Bronchial epithelial cell (primary cell): ENCODE measurements at regions not wholly inside any gene's neighbourhood (a gene's known extent, or its start where the extent isn't known, plus 50 kb on each side); places are given as distances from the start of the nearest gene placed in this dataset.
"Not testable (repeated sequence)": the region's sequence is repeated elsewhere in the genome, so short reads cannot be mapped to it uniquely, and the experiment has no call there.

Experiments
- DNase-seq: peaks from one replicate; pipeline ENCODE4 v3.0.0-alpha.2; 2010; ENCODE audit warnings: low read depth
- FAIRE-seq: peaks from 2 replicates; lab custom pipeline; 2011; peaks lifted over from hg19 to GRCh38; lab: Jason Lieb, UNC
- H3K27me3 ChIP-seq: 2 replicates; pipeline ENCODE4 v1.5.1; 2011; ENCODE audit warnings: low read length; ENCODE audit not compliant: control insufficient read depth, insufficient read depth
- H3K36me3 ChIP-seq: 2 replicates; pipeline ENCODE4 v1.5.1; 2011; ENCODE audit warnings: low read length; ENCODE audit not compliant: control insufficient read depth, insufficient read depth
- H3K4me3 ChIP-seq: 2 replicates; pipeline ENCODE4 v1.5.1; 2011; ENCODE audit warnings: mild to moderate bottlenecking, low read depth, low read length, control low read depth
- TF ChIP-seq, protein P1 (sequence below): IDR thresholded peaks from 2 replicates; pipeline ENCODE4 v1.5.1; 2011; ENCODE audit warnings: mild to moderate bottlenecking, moderate library complexity, low read length, control low read depth, inconsistent platforms; ENCODE audit not compliant: insufficient read depth, severe bottlenecking

DNA sequence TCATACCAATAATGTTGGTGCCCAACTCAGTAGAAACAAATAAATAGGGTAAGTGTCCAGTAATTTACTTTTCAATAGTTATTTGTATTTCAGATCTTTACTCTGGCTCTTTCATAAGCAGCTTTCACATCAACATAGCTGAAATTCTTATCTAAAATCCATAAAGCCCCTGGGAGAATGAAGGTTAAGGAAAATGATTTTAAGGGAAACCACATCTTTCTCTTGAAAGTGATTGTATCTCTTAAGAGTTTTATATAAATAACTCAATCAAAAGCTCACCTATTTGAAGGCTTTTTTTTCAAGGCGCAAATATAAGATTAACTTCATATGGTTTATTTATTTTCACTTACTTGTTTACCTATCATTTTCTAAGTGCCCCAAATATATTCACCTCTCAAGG, 324.4 kb downstream of the HGF start:
- TF ChIP-seq, protein P1, sequence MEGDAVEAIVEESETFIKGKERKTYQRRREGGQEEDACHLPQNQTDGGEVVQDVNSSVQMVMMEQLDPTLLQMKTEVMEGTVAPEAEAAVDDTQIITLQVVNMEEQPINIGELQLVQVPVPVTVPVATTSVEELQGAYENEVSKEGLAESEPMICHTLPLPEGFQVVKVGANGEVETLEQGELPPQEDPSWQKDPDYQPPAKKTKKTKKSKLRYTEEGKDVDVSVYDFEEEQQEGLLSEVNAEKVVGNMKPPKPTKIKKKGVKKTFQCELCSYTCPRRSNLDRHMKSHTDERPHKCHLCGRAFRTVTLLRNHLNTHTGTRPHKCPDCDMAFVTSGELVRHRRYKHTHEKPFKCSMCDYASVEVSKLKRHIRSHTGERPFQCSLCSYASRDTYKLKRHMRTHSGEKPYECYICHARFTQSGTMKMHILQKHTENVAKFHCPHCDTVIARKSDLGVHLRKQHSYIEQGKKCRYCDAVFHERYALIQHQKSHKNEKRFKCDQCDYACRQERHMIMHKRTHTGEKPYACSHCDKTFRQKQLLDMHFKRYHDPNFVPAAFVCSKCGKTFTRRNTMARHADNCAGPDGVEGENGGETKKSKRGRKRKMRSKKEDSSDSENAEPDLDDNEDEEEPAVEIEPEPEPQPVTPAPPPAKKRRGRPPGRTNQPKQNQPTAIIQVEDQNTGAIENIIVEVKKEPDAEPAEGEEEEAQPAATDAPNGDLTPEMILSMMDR: no peak
- Histone ChIP-seq H3K36me3 (no peaks in the 10 kb centered on the region), H3K27me3 (no peaks in the 10 kb centered on the region), H3K4me3 (no peak overlapping the region)
- FAIRE-seq: no peak
- no peak for DNase-seq

GRCh38 chr7:81441750-81442149, 328.1 kb downstream of the HGF start:
- TF ChIP-seq, protein P1: no peak
- H3K36me3 ChIP-seq: no peaks in the 10 kb centered on the region
- no peak for DNase-seq
- H3K4me3 ChIP-seq: no peak overlapping the region
- H3K27me3 ChIP-seq: no peaks in the 10 kb centered on the region
- FAIRE-seq: no peak

- no peaks in the 10 kb centered on the region for H3K27me3 ChIP-seq
- TF ChIP-seq, protein P1: no peak
- DNase-seq (peak; percentile 50), FAIRE-seq (no peak)
- H3K36me3 ChIP-seq: no peaks in the 10 kb centered on the region
- no peak overlapping the region for H3K4me3 ChIP-seq
Observed at GRCh38 chr7:81439591-81439990, 330.3 kb downstream of the HGF start.

- FAIRE-seq, DNase-seq, H3K4me3 ChIP-seq, H3K27me3 ChIP-seq, H3K36me3 ChIP-seq: not testable (repeated sequence)
Observed at GRCh38 chr7:81437160-81437559, 332.7 kb downstream of the HGF start.

DNA sequence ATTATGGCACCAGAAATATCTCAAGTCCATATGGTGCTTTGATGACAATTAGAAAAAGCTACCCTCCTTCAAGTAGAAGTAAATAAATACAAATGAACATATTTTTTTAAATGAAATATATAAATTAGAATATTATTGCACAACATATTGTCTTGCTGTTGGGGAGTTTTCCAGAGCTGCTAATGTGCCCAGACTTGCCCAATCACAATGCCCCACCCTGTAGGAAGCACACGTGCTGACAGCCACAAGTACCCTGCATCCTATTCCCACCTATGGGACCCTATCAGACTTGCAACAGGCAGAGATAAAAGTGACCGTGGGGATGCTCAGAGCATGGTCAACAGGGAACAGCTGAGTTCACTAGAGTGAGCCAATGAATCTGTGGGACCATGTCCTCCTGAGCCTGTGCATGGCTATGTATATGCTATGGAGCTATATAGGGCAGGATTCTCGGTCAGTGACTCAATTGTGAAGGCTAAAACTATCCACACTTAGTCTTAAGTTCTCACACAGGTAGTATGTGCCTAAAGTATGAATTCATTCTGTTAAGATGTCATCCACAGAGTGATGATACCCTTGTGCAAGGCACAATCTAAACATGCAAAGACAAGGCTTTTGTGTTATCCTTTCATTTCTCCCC, 336.0 kb downstream of the HGF start:
- no peak overlapping the region for H3K4me3 ChIP-seq
- peak; percentile 79 for DNase-seq
- H3K36me3 ChIP-seq: no peaks in the 10 kb centered on the region
- no peak for FAIRE-seq
- H3K27me3 ChIP-seq: no peaks in the 10 kb centered on the region
- TF ChIP-seq, protein P1: no peak

GRCh38 chr7:81433206-81433605, 336.6 kb downstream of the HGF start:
- no peak overlapping the region for H3K4me3 ChIP-seq
- no peaks in the 10 kb centered on the region for H3K27me3 ChIP-seq
- DNase-seq (no peak), FAIRE-seq (no peak)
- H3K36me3 ChIP-seq: no peaks in the 10 kb centered on the region
- TF ChIP-seq, protein P1: no peak
